ENCODE measurements at regions not wholly inside any gene's neighbourhood (a gene's known extent, or its start where the extent isn't known, plus 50 kb on each side); places are given as distances from the start of the nearest gene placed in this dataset.

GRCh38 chr4:34009951-34010350 lies 2234.4 kb downstream of the ARAP2 start:
- TF ChIP-seq EZH2phosphoT487 (IDR thresholded peaks at IDR 0.05): no peak
- no peak for TF ChIP-seq CTCF (IDR thresholded peaks at IDR 0.05)
- no peak for TF ChIP-seq EZH2 (IDR thresholded peaks at IDR 0.05)

Data from neural progenitor cell (in vitro differentiated cells).